HCT116 (cell line): ENCODE measurements at regions not wholly inside any gene's neighbourhood (a gene's known extent, or its start where the extent isn't known, plus 50 kb on each side); places are given as distances from the start of the nearest gene placed in this dataset.

ENCODE experiments used
- CEBPB ChIP-seq: IDR thresholded peaks from 2 replicates; pipeline ENCODE4 v1.6.1; 2012; ENCODE audit warnings: low read depth
- EZH2 ChIP-seq: fragments of 200-600 bp; sonication (generic); IDR thresholded peaks from 2 replicates; pipeline ENCODE4 v1.6.1; 2017; ENCODE audit warnings: antibody characterized with exemption, mixed run types
- POLR2A ChIP-seq: IDR thresholded peaks from 2 replicates; pipeline ENCODE4 v1.7.0; 2011; ENCODE audit warnings: borderline replicate concordance; ENCODE audit not compliant: insufficient read depth, insufficient read length; ENCODE audit errors: extremely low read depth
- SP1 ChIP-seq: IDR thresholded peaks from 2 replicates; pipeline ENCODE4 v1.6.1; 2012; ENCODE audit warnings: low read depth
- YY1 ChIP-seq: IDR thresholded peaks from 2 replicates; pipeline ENCODE4 v1.6.1; 2011; ENCODE audit warnings: low read length, low read depth, moderate library complexity, mild to moderate bottlenecking; ENCODE audit not compliant: insufficient replicate concordance; ENCODE audit errors: extremely low read depth
- TF ChIP-seq, protein P1 (sequence below), 3 experiments: fragments of 200-600 bp in 1 of 3; sonication (generic) in 1 of 3; IDR thresholded peaks in 2 of 3; conservative IDR thresholded peaks in 1 of 3; 2 replicates each; pipeline ENCODE4 v1.5.1; 2012 to 2017; ENCODE audit warnings: low read depth in 2 of 3, low read length in 2 of 3, antibody characterized with exemption in 1 of 3, borderline replicate concordance in 1 of 3, control low read depth in 1 of 3, mild to moderate bottlenecking in 1 of 3, mixed read lengths in 1 of 3, mixed run types in 1 of 3, moderate library complexity in 1 of 3; ENCODE audit not compliant: insufficient read depth in 1 of 3
- TF ChIP-seq, protein P2 (sequence below): IDR thresholded peaks from 2 replicates; pipeline ENCODE4 v1.6.1; 2012; ENCODE audit warnings: low read depth

DNA sequence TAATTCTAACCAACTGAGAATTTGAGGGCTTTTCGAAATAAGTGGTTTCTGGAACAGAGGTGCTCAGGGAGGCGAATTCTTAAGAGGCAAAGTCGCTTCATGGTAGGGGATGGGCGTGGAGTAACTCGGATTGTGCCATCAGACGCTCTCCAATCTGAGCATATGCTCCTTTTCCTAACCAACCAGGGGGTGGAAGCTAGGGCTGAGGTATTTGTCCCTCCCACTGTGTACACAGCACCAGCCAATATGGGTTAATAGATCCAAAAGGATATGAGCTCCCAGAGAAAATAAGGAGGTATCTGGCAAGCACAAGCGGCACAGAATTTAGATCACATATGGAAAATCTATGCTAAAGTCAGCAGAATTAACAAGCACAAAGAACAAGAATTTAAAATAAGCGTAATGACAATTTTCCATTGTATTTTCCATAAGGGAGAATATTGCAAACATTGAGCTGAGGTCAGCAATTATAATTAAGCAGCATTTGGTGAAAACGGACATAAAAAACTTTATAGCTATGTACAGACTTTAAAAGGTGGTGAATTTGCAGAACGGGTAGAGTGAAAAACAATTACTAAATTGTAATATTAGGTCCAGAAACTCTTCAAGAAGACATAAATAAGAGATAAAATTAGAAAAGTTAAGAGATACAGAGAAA lies 55.0 kb upstream of the PHACTR1 start:
- TF ChIP-seq, protein P1, sequence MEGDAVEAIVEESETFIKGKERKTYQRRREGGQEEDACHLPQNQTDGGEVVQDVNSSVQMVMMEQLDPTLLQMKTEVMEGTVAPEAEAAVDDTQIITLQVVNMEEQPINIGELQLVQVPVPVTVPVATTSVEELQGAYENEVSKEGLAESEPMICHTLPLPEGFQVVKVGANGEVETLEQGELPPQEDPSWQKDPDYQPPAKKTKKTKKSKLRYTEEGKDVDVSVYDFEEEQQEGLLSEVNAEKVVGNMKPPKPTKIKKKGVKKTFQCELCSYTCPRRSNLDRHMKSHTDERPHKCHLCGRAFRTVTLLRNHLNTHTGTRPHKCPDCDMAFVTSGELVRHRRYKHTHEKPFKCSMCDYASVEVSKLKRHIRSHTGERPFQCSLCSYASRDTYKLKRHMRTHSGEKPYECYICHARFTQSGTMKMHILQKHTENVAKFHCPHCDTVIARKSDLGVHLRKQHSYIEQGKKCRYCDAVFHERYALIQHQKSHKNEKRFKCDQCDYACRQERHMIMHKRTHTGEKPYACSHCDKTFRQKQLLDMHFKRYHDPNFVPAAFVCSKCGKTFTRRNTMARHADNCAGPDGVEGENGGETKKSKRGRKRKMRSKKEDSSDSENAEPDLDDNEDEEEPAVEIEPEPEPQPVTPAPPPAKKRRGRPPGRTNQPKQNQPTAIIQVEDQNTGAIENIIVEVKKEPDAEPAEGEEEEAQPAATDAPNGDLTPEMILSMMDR (IDR thresholded peaks at IDR 0.05 in 2 of 3, conservative IDR thresholded peaks at IDR 0.05 in 1 of 3; ENCODE audit: borderline replicate concordance in 1 of 3, insufficient read depth in 1 of 3, low read depth in 2 of 3, low read length in 2 of 3): no peak
- no peak for TF ChIP-seq SP1
- TF ChIP-seq, protein P2, sequence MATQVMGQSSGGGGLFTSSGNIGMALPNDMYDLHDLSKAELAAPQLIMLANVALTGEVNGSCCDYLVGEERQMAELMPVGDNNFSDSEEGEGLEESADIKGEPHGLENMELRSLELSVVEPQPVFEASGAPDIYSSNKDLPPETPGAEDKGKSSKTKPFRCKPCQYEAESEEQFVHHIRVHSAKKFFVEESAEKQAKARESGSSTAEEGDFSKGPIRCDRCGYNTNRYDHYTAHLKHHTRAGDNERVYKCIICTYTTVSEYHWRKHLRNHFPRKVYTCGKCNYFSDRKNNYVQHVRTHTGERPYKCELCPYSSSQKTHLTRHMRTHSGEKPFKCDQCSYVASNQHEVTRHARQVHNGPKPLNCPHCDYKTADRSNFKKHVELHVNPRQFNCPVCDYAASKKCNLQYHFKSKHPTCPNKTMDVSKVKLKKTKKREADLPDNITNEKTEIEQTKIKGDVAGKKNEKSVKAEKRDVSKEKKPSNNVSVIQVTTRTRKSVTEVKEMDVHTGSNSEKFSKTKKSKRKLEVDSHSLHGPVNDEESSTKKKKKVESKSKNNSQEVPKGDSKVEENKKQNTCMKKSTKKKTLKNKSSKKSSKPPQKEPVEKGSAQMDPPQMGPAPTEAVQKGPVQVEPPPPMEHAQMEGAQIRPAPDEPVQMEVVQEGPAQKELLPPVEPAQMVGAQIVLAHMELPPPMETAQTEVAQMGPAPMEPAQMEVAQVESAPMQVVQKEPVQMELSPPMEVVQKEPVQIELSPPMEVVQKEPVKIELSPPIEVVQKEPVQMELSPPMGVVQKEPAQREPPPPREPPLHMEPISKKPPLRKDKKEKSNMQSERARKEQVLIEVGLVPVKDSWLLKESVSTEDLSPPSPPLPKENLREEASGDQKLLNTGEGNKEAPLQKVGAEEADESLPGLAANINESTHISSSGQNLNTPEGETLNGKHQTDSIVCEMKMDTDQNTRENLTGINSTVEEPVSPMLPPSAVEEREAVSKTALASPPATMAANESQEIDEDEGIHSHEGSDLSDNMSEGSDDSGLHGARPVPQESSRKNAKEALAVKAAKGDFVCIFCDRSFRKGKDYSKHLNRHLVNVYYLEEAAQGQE: no peak
- TF ChIP-seq YY1: no peak
- TF ChIP-seq EZH2: no peak
- TF ChIP-seq CEBPB: no peak
- no peak for TF ChIP-seq POLR2A
